Fibroblast of gingiva (primary cell): ENCODE measurements at regions not wholly inside any gene's neighbourhood (a gene's known extent, or its start where the extent isn't known, plus 50 kb on each side); places are given as distances from the start of the nearest gene placed in this dataset.

ENCODE experiments used
- DNase-seq: peaks from one replicate; pipeline ENCODE4 v3.0.0-alpha.2; 2011; ENCODE audit warnings: low read depth

- DNase-seq: no peak
Measured at GRCh38 chr3:5270666-5271371, 83.3 kb downstream of the EDEM1 start.

GRCh38 chr3:5271372-5271683 lies 83.8 kb downstream of the EDEM1 start:
- DNase-seq: no peak

GRCh38 chr3:5272387-5272786 lies 84.9 kb downstream of the EDEM1 start:
- DNase-seq: no peak

DNA sequence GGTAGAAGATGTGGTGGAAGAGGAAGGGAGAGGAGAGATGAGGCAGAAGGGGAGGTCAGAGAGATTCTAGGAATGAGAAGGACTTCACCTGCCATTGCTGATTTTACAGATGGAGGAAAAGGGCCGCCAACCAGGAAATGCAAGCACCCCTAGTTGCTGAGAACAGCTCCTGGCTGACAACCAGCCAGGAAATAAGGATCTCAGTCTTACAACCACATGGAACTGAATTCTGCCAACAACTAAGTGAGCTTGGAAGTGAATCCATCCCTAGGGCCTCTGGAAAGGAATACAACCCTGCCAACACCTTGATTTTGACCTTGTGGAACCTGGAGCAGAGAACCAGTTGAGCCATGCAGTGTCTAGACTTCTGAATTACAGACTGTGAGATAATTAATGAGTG lies 86.6 kb downstream of the EDEM1 start:
- no peak for DNase-seq

GRCh38 chr3:5275529-5275928 lies 88.0 kb downstream of the EDEM1 start:
- DNase-seq: no peak

- no peak for DNase-seq
Measured at GRCh38 chr3:5276934-5277333, 89.4 kb downstream of the EDEM1 start.

DNA sequence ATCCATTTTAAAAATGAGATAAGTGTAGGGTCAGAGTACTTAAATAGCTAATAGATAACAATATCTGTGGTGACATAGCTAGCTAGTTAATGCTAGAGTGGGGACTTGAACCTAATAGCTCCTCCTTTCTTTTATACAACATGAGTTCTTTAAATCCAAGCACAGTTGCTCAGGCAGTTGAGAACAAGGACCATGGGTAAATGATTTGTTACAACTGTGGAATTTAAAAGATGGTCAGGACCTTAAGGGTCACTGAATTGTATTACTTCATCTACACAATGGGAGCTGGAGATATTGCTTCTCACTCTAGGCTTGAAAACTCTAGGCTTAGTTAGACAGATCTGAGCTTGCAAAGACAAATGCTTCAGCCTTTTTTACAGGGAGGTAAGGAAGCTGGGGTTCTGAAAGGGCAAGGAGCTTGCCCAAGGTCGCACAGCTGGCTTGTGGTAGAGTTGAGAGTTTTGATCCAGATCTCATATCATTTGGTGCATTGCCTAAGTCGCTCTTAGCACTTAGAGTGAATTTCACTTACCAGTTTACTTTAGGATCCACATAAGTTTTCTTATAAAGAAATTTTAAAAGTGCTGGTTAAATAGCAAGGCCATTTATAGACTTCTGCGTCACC lies 90.2 kb downstream of the EDEM1 start:
- no peak for DNase-seq

GRCh38 chr3:5278666-5279065 lies 91.2 kb downstream of the EDEM1 start:
- DNase-seq: no peak

- no peak for DNase-seq
Measured at GRCh38 chr3:5282703-5283102, 95.2 kb downstream of the EDEM1 start.

DNA sequence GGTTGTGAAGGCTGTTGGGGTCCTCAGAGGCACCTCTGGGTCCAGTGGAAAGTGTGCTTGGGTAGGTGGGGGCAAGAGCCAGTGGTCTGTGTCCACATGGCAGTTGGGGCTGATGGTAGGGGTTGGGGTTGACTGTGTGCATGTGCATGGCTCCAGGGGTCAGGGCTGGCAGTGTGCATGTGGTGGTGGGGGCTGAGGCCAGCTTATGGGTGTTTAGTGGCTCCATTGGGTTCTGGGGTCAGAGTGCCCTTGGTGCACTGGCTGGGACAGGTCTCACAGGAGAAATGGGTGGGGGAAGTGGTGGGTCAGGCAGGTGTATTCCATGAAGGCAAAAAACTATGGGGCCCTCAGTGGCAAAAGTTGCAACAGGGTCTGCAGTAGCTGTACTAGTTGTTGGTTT lies 97.9 kb downstream of the EDEM1 start:
- DNase-seq: no peak

DNA sequence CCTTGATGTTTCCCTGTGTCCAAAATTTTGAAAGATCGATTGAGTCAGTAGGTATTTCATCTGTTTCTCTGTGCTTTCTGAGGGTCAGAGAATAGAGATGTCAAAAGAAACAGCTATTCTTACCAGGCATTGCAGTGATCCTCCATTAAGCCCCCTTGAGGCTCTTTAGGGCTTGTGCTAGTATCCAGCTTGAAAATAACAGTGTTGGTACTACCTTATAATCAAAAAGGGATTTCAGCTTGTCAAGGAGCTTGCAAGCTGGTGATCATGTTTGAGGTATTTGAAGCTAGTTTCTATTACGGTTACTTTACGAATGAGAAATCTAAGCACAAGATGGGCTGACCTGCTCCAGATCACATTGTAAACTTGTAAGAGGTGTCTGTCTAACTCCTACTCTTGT lies 103.4 kb downstream of the EDEM1 start:
- DNase-seq: no peak

DNA sequence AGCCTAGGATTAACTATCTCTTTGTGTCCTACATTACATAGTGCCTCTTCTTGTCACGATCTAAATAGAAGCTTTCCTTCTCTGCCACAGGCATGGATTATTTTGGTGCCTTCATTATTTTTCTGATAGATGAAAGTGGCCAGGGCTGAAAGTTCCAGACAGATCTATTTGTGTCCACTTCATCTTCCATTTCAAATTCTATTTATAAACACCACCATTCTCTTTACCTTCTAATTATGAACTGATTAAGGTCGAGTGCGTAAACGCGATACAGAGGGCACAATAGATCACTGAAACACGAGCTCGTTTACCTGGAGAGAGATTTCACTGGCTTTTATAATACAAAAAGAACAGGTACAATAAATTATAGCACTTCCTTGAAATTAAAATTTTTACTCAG lies 105.0 kb downstream of the EDEM1 start:
- DNase-seq: no peak

GRCh38 chr3:5293207-5293606 lies 105.7 kb downstream of the EDEM1 start:
- DNase-seq: no peak

DNA sequence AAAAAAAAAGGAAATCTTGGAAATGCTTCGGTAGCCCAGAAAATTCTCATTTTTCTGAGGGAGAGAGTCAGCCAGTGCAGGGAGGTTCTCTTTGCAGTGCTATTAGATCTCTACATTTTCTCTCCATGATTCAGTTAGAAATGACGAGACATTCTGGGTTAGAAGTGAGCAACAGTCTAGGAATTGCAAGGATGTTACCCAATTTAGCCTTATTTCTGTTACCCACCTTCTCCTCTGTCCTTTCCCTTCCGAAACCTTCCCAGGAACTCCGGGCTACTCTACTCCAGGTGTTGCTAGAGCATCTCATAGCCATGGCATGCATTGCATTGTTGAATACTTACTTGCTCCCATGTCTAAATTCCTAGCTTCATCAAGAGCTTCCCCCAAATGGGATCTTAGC lies 106.8 kb downstream of the EDEM1 start:
- DNase-seq: no peak

- DNase-seq: no peak
Measured at GRCh38 chr3:5295191-5295690, 107.7 kb downstream of the EDEM1 start.

- no peak for DNase-seq
Measured at GRCh38 chr3:5296362-5296761, 108.9 kb downstream of the EDEM1 start.

DNA sequence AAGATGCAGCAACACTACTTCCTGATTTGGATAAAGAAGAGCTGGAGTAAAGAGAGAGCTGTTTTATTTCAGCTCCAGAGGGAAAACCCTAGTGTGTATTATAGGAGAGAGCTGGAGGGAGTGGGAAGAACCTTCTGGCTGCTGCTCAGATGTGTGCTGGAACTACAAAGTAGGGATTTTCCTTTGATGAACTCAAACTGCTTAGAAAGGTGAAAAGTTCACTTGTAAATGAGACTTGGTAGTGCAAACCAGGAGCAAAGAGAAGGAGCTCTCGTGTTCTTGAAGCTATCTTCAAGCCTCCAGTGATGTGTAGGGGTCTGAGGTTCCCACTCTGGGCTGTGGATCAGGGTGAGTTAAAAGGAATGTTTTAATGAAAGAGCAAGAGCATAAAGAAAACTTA lies 110.4 kb downstream of the EDEM1 start:
- DNase-seq: no peak

GRCh38 chr3:5298453-5298852 lies 110.9 kb downstream of the EDEM1 start:
- no peak for DNase-seq

GRCh38 chr3:5299161-5299560 lies 111.7 kb downstream of the EDEM1 start:
- no peak for DNase-seq

GRCh38 chr3:5300638-5301037 lies 113.1 kb downstream of the EDEM1 start:
- no peak for DNase-seq

GRCh38 chr3:5301651-5302297 lies 114.3 kb downstream of the EDEM1 start:
- no peak for DNase-seq

GRCh38 chr3:5302661-5303060 lies 115.2 kb downstream of the EDEM1 start:
- no peak for DNase-seq

GRCh38 chr3:5304188-5304587 lies 116.7 kb downstream of the EDEM1 start:
- no peak for DNase-seq
